Choroid plexus epithelial cell (primary cell): ENCODE measurements at regions not wholly inside any gene's neighbourhood (a gene's known extent, or its start where the extent isn't known, plus 50 kb on each side); places are given as distances from the start of the nearest gene placed in this dataset.

Source experiments
- DNase-seq: peaks from one replicate; pipeline ENCODE4 v3.0.0-alpha.2; 2010; ENCODE audit warnings: low read depth
- H3K4me3 ChIP-seq: 2 replicates; pipeline ENCODE4 v1.5.1; 2011; ENCODE audit warnings: low read depth, mild to moderate bottlenecking, control low read depth, low read length, moderate library complexity
- CTCF ChIP-seq: conservative IDR thresholded peaks from 2 replicates; pipeline ENCODE4 v1.5.1; 2011; ENCODE audit warnings: low read depth, mild to moderate bottlenecking, control low read depth, inconsistent platforms, low read length, moderate library complexity

- DNase-seq: no peak
- H3K4me3 ChIP-seq: no peak overlapping the region
- TF ChIP-seq CTCF: no peak
Observed at GRCh38 chr2:217723981-217724380, 278.8 kb downstream of the TNS1 start.

GRCh38 chr2:217722883-217723472, 279.8 kb downstream of the TNS1 start:
- H3K4me3 ChIP-seq: no peak overlapping the region
- no peak for TF ChIP-seq CTCF
- DNase-seq: no peak

GRCh38 chr2:217717646-217718045, 285.1 kb downstream of the TNS1 start:
- no peak for TF ChIP-seq CTCF
- no peak for DNase-seq

GRCh38 chr2:217715484-217715883, 287.3 kb downstream of the TNS1 start:
- no peak for TF ChIP-seq CTCF
- H3K4me3 ChIP-seq: no peak overlapping the region
- DNase-seq: no peak

More at GRCh38 chr2:217717646-217718045, 285.1 kb downstream of the TNS1 start:
- H3K4me3 ChIP-seq: no peak overlapping the region

- no peak overlapping the region for H3K4me3 ChIP-seq
- DNase-seq: peak; percentile 24
- no peak for TF ChIP-seq CTCF
Observed at GRCh38 chr2:217714287-217714751, 288.5 kb downstream of the TNS1 start.

GRCh38 chr2:217713395-217714286, 289.2 kb downstream of the TNS1 start:
- TF ChIP-seq CTCF: peak; percentile 96
- DNase-seq: peak; percentile 78
- no peak overlapping the region for H3K4me3 ChIP-seq

GRCh38 chr2:217712431-217712830, 290.4 kb downstream of the TNS1 start:
- no peak for DNase-seq
- TF ChIP-seq CTCF: no peak
- no peak overlapping the region for H3K4me3 ChIP-seq
